NCI-H82 (cell line): ENCODE measurements at regions not wholly inside any gene's neighbourhood (a gene's known extent, or its start where the extent isn't known, plus 50 kb on each side); places are given as distances from the start of the nearest gene placed in this dataset.

Experiments used
- DNase-seq: peaks from one replicate; lab custom pipeline; 2025; lab: John Stamatoyannopoulos, UW

DNA sequence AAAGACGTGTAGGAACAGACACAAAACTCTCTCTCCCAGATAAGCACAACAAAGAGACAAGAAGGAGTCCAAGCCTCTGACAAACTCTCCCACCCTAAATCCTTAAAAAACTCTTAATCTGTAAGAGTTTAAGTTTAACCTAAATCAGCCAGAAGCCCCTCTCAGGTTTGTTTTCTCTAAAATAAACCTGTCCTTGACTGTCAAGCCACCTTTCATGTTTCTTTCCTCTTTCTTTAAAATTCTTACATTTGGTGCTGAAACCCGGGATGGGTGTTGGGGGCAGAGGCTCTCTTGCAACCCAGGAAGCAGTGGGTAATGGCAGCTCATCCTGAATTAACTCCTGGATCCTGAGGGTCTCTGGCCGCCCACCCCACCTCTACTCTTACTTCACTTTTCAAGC, 107.8 kb upstream of the TENT5D start:
- no peak for DNase-seq

DNA sequence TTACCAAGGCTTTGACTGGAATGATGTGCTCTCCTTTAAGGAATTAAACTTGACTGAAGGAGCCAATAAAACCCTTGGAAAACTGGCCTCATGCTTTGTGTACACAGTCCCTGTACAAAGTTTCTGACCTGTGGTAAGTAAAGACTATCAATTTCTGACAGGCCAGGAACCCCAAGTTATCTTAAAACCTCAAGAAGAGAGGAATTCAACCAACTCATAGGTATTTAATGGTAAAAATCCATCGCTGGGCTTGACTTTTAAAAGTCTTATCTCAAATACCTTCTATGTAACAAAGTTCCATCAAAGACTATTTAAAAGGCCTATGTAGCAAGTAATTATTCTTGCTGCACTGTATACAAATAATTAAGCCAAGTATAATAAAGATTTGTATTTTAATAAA, 103.7 kb upstream of the TENT5D start:
- DNase-seq: no peak

DNA sequence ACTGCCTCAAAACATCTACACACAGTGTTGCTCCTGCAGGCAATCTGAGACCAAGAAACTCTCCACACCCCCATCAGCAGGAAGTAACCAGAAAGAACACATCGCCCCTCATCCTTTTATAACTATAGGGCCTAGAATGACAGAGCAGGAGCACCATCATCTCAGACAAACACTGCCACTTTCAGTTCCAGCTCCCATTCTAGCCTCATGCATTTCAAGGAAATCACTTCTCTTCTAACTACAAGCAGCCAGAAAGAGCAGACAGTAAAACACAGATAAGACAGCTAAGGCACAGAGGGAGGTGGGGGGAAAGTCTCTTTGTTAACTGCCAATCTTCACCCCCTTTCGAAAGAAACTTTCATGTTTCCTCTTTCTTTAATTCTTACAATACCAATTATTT, 102.6 kb upstream of the TENT5D start:
- DNase-seq: no peak

DNA sequence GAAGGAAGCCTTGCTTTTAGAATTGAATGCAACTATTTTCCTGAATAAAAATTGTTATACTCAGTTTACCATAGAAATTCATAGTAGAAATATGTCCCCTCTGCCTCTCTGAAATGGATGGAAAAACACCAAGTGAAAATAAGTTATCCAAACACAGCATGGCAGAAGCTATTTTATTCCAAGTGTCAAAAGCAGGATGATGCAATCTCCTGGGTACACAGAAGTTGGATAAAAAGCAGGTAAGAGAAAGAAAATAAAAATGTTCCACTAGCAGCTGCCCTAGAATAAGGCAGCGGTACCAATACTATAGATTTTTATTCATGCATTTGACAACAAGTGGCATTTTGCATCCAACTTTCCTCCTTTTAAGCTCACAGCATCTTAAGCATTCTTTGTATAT, 89.0 kb upstream of the TENT5D start:
- DNase-seq: no peak

DNA sequence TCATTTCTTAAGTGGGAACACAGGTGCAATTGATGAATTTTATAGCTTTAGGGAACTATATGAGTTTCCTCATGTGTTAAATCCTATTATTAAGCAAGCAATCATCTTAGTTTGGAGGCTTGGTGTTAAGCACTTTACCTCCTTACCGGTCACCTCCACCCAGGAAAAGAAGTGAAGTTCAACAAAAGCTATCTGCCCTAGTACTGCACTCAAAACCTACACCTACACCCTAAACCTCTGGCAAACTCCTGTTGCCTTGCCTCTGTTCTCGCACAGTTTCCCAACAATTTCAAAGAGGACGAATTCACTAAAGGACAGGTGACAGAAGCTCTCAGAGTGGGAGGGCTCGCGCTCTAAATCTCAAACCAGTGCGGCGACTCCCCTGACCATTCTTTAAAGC, 85.7 kb upstream of the TENT5D start:
- DNase-seq: peak; percentile 68

DNA sequence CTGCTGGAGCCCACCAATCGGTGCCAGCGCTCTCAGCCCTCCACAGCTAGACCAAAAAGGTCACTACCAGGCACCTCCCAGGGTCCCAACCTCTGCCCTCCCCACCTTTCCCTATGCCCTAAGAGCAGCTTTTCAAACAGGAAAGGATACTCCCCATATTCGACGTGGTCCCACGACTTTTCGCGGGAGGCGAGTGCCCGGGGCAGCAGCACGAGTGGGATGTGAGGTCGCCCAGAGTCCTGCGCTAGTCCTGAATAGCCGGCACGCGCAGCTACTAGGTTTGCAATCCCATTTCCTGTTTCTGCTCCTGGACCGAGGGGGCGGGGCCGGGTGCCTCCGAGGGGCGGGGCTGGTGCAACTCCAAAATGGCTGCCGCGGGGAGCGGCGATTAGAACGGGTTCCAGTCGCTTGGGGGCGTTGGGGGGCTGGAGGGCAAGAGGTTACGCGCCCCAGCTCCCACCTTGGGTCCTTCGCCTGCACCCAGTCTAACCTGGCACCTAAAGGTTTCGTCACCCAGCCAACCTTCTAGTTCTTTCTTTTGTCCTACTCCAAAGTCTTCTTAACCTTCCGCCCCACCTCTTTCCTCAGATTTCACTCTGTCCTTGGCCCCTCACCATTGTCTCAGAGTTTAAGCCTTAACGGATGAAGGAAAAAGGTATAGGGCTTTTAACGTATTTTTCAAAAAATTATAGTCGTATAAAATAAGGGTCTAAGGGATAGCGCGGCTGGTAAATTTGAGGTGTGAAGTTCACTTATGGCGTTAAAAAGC, 85.0 kb upstream of the TENT5D start:
- no peak for DNase-seq

DNA sequence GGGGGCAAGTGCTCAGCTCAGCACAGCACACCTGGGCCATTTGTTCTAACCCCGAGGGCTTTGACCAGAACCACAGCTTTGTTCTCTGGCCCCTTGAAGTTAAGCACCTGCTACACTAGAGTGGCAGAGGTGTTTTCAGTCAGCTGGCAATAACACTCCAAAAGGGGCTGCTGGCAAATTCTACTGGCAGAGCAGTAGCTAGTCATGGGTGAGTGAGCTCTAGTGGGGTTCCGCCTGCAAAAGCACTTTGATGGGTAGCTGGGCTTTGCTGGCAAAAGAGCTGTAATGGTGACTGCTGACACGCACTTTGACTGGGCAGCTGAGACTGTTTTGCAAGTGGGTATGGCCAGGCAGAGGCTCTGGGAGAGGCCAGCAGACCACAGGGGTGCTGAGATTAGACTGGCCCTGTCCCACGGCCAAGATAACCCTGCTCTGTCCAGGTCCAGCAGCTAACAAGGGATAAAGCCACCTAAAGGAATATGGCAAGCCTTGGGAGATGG, 65.2 kb upstream of the TENT5D start:
- no peak for DNase-seq
